ENCODE measurements at regions not wholly inside any gene's neighbourhood (a gene's known extent, or its start where the extent isn't known, plus 50 kb on each side); places are given as distances from the start of the nearest gene placed in this dataset.
"Not testable (repeated sequence)": the region's sequence is repeated elsewhere in the genome, so short reads cannot be mapped to it uniquely, and the experiment has no call there.

GRCh38 chr6:26235302-26235670 is 129.7 kb upstream of the BTN3A2 start:
- no peak for DNase-seq

DNA sequence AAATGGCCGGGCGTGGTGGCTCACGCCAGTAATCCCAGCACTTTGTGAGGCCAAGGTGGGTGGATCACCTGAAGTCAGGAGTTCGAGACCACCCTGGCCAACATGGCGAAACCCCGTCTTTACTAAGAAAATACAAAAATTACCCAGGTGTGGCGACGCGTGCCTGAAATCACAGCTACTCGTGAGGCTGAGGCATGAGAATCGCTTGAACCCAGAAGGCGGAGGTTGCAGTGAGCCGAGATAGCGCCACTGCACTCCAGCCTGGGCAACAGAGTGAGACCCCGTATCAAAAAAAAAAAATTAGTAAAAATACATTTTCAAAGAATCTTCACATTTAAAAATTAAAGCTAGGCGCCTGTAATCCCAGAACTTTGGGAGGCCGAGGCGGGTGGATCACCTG is 125.6 kb upstream of the BTN3A2 start:
- DNase-seq = not testable (repeated sequence)

DNA sequence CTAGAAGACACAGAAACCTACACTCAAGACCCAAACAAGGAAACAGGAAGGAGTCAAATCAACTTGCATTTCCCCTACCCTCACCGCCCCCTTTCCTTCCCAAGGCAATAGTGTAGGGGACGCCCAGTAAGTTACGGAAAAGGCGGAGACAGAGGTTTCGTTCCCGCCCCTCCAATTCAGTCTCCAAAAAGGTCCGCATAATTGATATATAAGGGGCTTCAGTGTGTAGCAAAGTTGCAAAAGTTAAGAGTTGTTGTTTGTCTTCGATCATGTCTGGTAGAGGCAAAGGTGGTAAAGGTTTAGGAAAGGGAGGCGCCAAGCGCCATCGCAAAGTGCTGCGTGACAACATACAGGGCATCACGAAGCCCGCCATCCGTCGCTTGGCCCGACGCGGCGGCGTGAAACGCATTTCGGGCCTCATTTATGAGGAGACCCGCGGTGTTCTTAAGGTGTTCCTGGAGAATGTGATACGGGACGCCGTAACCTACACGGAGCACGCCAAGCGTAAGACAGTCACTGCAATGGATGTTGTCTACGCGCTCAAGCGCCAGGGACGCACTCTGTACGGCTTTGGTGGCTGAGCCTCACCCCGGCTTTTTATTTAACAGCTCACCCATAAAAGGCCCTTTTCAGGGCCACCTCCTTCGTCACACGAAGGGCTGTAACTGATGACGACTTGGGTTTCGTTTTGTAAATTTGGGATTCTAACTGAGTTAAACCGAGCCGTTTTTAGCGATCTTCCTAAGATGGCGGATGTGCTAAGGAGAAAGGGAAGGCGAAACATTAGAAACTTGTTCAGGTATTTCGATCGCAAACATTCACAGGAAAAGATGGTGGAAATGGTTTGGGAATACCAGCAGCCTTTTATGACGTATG is 124.6 kb upstream of the BTN3A2 start:
- peak; percentile 52 to 60 for DNase-seq

GRCh38 chr6:26241033-26241895 is 123.7 kb upstream of the BTN3A2 start:
- peak; percentile 54 to 58 for DNase-seq

GRCh38 chr6:26243132-26243531 is 121.9 kb upstream of the BTN3A2 start:
- DNase-seq = no peak

DNA sequence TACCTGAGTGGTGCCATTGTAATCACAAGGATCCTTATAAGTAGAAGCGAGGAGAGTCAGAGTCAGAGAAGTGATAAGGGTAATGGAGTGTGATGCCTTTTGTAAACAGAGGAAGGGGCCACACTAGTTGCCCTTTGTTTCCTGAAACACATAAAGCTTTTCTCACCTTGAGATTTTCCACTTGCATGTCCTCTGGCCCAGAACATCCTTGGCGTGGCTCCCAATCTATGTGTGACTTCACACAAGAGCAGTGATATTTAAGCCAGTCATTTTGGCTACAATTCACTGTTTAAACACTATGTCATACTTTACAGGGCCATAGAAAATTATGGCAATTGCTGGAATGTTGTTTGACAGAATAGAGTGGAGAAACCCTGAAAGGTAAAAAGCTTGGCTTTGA is 121.2 kb upstream of the BTN3A2 start:
- no peak for DNase-seq

- no peak for DNase-seq
Measured at GRCh38 chr6:26246058-26246457, 118.9 kb upstream of the BTN3A2 start.

GRCh38 chr6:26246553-26246952 is 118.4 kb upstream of the BTN3A2 start:
- DNase-seq = no peak

- no peak for DNase-seq
Measured at GRCh38 chr6:26249707-26249956, 115.4 kb upstream of the BTN3A2 start.

DNA sequence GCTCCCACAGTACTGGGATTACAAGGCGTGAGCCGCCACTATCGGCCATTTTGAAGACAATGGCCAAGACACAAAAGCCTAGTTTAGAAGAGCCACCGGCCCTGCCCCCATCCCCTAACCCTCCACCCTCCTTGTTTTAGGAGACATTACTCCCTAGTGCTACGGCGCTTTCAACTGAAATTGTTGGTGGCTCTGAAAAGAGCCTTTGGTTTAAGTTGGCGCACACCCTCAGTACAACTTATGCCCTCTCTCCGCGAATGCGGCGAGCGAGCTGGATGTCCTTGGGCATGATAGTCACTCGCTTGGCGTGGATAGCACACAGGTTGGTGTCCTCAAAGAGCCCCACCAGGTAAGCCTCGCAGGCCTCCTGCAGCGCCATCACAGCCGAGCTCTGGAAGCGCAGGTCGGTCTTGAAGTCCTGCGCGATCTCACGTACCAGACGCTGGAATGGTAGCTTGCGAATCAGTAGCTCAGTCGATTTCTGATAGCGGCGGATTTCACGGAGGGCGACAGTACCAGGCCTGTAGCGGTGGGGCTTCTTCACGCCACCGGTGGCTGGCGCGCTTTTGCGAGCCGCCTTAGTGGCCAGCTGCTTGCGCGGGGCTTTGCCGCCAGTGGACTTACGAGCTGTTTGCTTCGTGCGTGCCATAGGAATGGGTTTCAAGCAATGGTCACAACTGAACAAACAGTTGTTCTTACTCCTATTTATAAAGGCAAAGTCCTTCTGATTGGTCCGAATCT is 114.9 kb upstream of the BTN3A2 start:
- DNase-seq = peak; percentile 61 to 66

- peak; percentile 18 to 52 for DNase-seq
Measured at GRCh38 chr6:26250698-26251044, 114.3 kb upstream of the BTN3A2 start.

GRCh38 chr6:26251354-26252076 is 113.5 kb upstream of the BTN3A2 start:
- DNase-seq = peak; percentile 39 to 47

DNA sequence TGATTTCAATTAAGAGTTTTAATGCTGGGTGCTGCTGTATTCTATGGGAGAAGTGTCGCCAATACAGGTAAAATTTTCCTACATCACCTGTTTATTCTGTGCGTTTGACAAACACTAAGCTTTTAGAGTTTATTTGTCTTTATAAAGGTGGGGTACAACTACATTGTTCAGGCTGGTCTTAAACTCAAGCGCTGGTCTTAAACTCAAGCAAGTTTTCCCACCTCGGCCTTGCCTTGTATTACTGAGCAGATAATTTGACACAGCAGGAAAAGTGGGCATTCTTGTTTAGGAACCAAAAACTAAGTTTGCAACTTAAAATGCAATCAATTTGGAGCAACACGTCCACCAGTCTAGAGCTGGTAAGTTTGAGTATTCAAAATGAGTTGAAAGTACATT is 112.9 kb upstream of the BTN3A2 start:
- no peak for DNase-seq

- DNase-seq = no peak
Measured at GRCh38 chr6:26254724-26255123, 110.3 kb upstream of the BTN3A2 start.

- DNase-seq = no peak
Measured at GRCh38 chr6:26257272-26257671, 107.7 kb upstream of the BTN3A2 start.

- DNase-seq = no peak
Measured at GRCh38 chr6:26258212-26258977, 106.6 kb upstream of the BTN3A2 start.

GRCh38 chr6:26260110-26260637 is 104.8 kb upstream of the BTN3A2 start:
- DNase-seq = no peak

DNA sequence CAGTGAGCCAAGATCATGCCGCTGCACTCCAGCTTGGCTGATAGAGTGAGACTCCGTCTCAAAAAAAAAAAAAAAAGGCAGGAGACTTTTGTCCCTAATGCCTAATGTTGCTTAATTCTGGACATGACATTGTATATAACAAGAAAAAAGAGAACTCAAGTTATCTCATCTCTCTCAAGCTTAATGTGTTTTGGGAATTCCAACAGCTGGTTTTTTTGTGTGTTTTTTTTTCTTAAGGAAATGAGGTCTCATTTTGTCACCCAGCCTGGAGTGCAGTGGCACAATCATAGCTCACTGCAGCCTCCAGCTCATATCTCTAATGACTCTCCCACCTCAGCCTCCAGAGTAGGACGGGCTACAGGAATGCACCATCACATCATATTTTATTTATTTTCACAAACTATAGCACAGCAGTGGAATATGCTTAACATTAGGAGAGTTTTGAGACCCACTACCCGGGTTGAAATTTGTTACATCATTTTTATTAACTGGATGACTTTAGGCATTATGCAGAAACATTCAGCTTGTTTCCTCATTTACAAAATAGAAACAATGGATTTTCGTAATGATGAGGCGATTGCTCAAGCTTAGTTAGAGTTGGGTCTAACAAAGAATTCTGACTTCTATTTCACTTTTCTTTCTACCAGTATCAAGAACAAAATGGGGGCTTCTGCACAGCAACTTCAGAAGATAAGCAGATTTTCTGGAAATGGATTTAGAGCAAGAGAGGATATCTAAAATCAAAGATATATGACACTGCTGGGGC is 104.1 kb upstream of the BTN3A2 start:
- DNase-seq = no peak

DNA sequence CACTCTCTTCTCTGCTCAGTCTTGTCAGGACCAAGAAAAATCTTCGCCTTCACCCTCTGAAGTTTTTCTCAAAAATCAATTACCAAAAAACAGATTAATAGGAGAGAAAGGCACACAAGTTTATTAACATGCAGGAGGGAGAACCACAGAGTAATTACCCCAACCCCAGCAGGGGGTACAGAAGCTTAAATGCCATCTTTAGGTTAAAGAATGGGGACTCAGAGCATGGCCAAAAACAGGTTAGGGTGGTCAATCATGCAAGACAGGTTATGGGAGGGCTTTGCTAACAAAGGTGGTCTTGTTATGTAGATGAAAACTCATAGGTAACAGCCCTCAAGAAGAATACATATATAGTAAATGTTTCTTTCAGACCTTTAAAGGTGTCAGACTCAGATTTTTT is 100.5 kb upstream of the BTN3A2 start:
- DNase-seq = no peak

GRCh38 chr6:26267083-26267589 is 97.9 kb upstream of the BTN3A2 start:
- no peak for DNase-seq
